ENCODE measurements at regions not wholly inside any gene's neighbourhood (a gene's known extent, or its start where the extent isn't known, plus 50 kb on each side); places are given as distances from the start of the nearest gene placed in this dataset.
A peak's percentile ranks its signal among the peaks of the same experiment; 100 is the strongest.

DNA sequence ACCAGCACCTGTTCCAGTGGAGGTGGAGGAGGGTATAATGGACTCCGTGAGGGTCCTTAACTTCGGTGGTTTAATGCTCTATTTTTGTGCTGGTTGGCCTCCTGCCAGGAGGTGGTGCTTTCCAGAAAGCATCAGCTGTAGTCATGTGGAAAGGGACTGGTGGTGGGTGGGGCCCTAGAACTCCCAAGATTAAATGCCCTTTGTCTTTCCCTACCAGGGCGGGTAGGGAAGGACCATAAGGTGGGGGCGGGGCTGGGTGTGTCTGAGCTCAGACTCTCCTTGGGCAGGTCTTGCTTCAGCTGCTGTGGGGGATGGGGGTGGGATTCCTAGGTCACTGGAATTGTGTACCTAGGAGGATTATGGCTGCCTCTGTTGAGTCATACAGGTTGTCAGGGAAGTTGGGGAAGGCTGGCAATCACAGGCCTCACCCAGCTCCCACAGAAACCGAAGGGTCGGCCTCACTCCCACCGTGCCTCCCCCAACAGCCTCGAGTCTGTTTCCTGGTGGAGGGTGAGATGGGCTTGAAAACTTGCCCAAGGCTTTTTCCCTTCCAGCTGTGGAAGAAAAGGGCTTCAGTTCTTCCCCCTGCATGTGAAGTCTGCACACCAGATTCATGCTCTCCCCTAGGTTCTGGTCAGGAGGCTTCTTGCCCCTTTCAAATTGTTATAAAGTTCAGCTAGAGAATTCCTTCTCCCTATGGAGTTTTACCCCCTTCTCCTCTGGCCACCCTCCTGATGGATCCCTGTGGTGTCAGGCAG lies 60.3 kb upstream of the CLDN10 start:
- 86 to 87% methylated on average over 3 to 8 of the region's 8 CpGs for WGBS, 2 experiments (ENCODE audit: insufficient coverage in 1 of 2, insufficient read length in 1 of 2)
- no peak overlapping the region for H3K27ac ChIP-seq (ENCODE audit: low read depth, low read length)
- peaks cover 18% of the 10 kb centered on the region for H3K9me3 Mint-ChIP-seq
- no peak overlapping the region for H3K4me3 Mint-ChIP-seq
- DNase-seq, result peak; percentile 64
- H3K9ac ChIP-seq (ENCODE audit: extremely low read depth, low read length, poor library complexity, severe bottlenecking), result no peak overlapping the region
- no peak overlapping the region for H3K27ac Mint-ChIP-seq
- H3K9me3 ChIP-seq (ENCODE audit: control insufficient read depth, low read length), result no peaks in the 10 kb centered on the region
- no peaks in the 10 kb centered on the region for H3K4me1 ChIP-seq (ENCODE audit: control insufficient read depth, insufficient read depth, low read length)
- peaks cover 4% of the 10 kb centered on the region for H3K4me1 Mint-ChIP-seq
- no peaks in the 10 kb centered on the region for H3K27me3 ChIP-seq (ENCODE audit: control insufficient read depth, insufficient read depth, low read length, poor library complexity, severe bottlenecking)
- TF ChIP-seq, protein P1, sequence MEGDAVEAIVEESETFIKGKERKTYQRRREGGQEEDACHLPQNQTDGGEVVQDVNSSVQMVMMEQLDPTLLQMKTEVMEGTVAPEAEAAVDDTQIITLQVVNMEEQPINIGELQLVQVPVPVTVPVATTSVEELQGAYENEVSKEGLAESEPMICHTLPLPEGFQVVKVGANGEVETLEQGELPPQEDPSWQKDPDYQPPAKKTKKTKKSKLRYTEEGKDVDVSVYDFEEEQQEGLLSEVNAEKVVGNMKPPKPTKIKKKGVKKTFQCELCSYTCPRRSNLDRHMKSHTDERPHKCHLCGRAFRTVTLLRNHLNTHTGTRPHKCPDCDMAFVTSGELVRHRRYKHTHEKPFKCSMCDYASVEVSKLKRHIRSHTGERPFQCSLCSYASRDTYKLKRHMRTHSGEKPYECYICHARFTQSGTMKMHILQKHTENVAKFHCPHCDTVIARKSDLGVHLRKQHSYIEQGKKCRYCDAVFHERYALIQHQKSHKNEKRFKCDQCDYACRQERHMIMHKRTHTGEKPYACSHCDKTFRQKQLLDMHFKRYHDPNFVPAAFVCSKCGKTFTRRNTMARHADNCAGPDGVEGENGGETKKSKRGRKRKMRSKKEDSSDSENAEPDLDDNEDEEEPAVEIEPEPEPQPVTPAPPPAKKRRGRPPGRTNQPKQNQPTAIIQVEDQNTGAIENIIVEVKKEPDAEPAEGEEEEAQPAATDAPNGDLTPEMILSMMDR (conservative IDR thresholded peaks at IDR 0.05), result no peak
- H3K36me3 Mint-ChIP-seq (ENCODE audit: low read depth), result no peaks in the 10 kb centered on the region
- H3K36me3 ChIP-seq (ENCODE audit: control insufficient read depth, insufficient read depth, low read length), result no peaks in the 10 kb centered on the region
- peaks cover 4% of the 10 kb centered on the region for H3K27me3 Mint-ChIP-seq (ENCODE audit: insufficient read depth)
- no peak overlapping the region for H3K4me3 ChIP-seq (ENCODE audit: low read length)

DNA sequence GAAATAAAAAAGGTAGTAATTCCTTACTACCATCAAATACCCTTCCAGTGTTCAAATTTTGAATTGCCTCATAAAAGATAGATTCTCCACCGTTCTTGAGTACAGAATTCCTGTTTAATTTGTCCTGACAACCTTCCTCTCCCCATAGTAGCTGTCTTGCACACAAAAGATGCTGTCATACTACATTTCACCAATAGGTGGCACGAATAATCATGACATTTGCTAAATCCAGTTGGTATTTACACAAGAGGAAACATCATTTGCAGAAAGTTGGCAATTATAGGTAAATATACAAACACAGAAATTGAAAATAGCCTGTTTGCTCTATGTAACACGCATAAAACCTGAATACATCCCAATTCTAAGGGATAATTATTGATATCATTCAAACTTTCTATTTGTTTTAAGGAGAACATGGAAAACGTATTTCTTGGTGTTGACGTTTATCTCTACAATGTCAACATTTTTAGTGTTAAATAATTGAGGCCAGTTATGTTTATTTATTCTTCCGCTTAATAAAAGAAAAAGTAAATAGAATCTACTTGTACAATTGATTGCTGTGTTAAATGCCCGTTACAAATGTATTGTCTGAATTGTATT lies 58.3 kb upstream of the CLDN10 start:
- Mint-ChIP-seq H3K4me1 (peaks cover 4% of the 10 kb centered on the region), H3K27ac (no peak overlapping the region), H3K27me3 (ENCODE audit: insufficient read depth) (peaks cover 4% of the 10 kb centered on the region), H3K4me3 (no peak overlapping the region), H3K9me3 (peaks cover 18% of the 10 kb centered on the region), H3K36me3 (ENCODE audit: low read depth) (no peaks in the 10 kb centered on the region)
- 11 to 63% methylated on average over 1 to 7 of the region's 7 CpGs for WGBS, 2 experiments (ENCODE audit: insufficient coverage in 1 of 2, insufficient read length in 1 of 2)
- Histone ChIP-seq H3K36me3 (ENCODE audit: control insufficient read depth, insufficient read depth, low read length) (no peaks in the 10 kb centered on the region), H3K4me3 (ENCODE audit: low read length) (no peak overlapping the region), H3K9ac (ENCODE audit: extremely low read depth, low read length, poor library complexity, severe bottlenecking) (no peak overlapping the region), H3K27me3 (ENCODE audit: control insufficient read depth, insufficient read depth, low read length, poor library complexity, severe bottlenecking) (no peaks in the 10 kb centered on the region), H3K9me3 (ENCODE audit: control insufficient read depth, low read length) (no peaks in the 10 kb centered on the region), H3K27ac (ENCODE audit: low read depth, low read length) (no peak overlapping the region), H3K4me1 (ENCODE audit: control insufficient read depth, insufficient read depth, low read length) (no peaks in the 10 kb centered on the region)
- TF ChIP-seq, protein P1 (conservative IDR thresholded peaks at IDR 0.05), result peak; percentile 84
- DNase-seq, result no peak

- no peak overlapping the region for H3K27ac Mint-ChIP-seq
- no peak overlapping the region for H3K4me3 Mint-ChIP-seq
- Histone ChIP-seq H3K4me3 (ENCODE audit: low read length) (no peak overlapping the region), H3K9ac (ENCODE audit: extremely low read depth, low read length, poor library complexity, severe bottlenecking) (no peak overlapping the region), H3K4me1 (ENCODE audit: control insufficient read depth, insufficient read depth, low read length) (no peaks in the 10 kb centered on the region), H3K27me3 (ENCODE audit: control insufficient read depth, insufficient read depth, low read length, poor library complexity, severe bottlenecking) (no peaks in the 10 kb centered on the region), H3K9me3 (ENCODE audit: control insufficient read depth, low read length) (peaks cover 5% of the 10 kb centered on the region), H3K36me3 (ENCODE audit: control insufficient read depth, insufficient read depth, low read length) (no peaks in the 10 kb centered on the region), H3K27ac (ENCODE audit: low read depth, low read length) (no peak overlapping the region)
- WGBS, 2 experiments (ENCODE audit: insufficient coverage in 1 of 2, insufficient read length in 1 of 2), result 89 to 93% methylated on average over 3 to 4 of the region's 4 CpGs
- H3K4me1 Mint-ChIP-seq, result peaks cover 4% of the 10 kb centered on the region
- H3K36me3 Mint-ChIP-seq (ENCODE audit: low read depth), result no peaks in the 10 kb centered on the region
- TF ChIP-seq, protein P1 (conservative IDR thresholded peaks at IDR 0.05), result no peak
- DNase-seq, result no peak
- peaks cover 11% of the 10 kb centered on the region for H3K9me3 Mint-ChIP-seq
- peaks cover 7% of the 10 kb centered on the region for H3K27me3 Mint-ChIP-seq (ENCODE audit: insufficient read depth)
Measured at GRCh38 chr13:95496485-95496884, 56.0 kb upstream of the CLDN10 start.
